Loucy (cell line): ENCODE measurements at regions not wholly inside any gene's neighbourhood (a gene's known extent, or its start where the extent isn't known, plus 50 kb on each side); places are given as distances from the start of the nearest gene placed in this dataset.

Source experiments
- H2AFZ ChIP-seq: fragments of 200-600 bp; sonication (generic); 2 replicates; pipeline ENCODE4 v1.6.0; 2016; ENCODE audit warnings: antibody characterized with exemption, mild to moderate bottlenecking, low read length, moderate library complexity
- H3F3A ChIP-seq: fragments of 200-600 bp; 2 replicates; pipeline ENCODE4 v1.6.0; 2016; ENCODE audit warnings: antibody characterized with exemption, low read depth, mild to moderate bottlenecking
- H3K27me3 ChIP-seq: fragments of 200-600 bp; sonication (generic); 2 replicates; pipeline ENCODE4 v1.6.1; 2014; ENCODE audit warnings: low read length, mild to moderate bottlenecking; ENCODE audit not compliant: insufficient read depth, poor library complexity, severe bottlenecking
- H3K36me3 ChIP-seq: fragments of 200-600 bp; sonication (generic); 2 replicates; pipeline ENCODE4 v1.6.1; 2016; ENCODE audit warnings: low read length; ENCODE audit not compliant: insufficient read depth
- H3K4me1 ChIP-seq: fragments of 200-600 bp; sonication (generic); 2 replicates; pipeline ENCODE4 v1.5.1; 2014; ENCODE audit warnings: low read length, mild to moderate bottlenecking; ENCODE audit not compliant: insufficient read depth, poor library complexity, severe bottlenecking
- H3K4me2 ChIP-seq: fragments of 200-600 bp; sonication (generic); 2 replicates; pipeline ENCODE4 v1.6.0; 2014; ENCODE audit warnings: antibody characterized with exemption, low read length, low read depth, mild to moderate bottlenecking; ENCODE audit not compliant: poor library complexity, severe bottlenecking
- H3K4me3 ChIP-seq: fragments of 200-600 bp; sonication (generic); 2 replicates; pipeline ENCODE4 v1.5.1; 2014; ENCODE audit warnings: low read length, mild to moderate bottlenecking, mixed read lengths; ENCODE audit not compliant: poor library complexity, severe bottlenecking
- H3K79me2 ChIP-seq: fragments of 200-600 bp; sonication (generic); 2 replicates; pipeline ENCODE4 v1.6.1; 2014; ENCODE audit warnings: low read length; ENCODE audit not compliant: insufficient read depth
- H3K9ac ChIP-seq: fragments of 200-600 bp; sonication (generic); 2 replicates; pipeline ENCODE4 v1.6.0; 2014; ENCODE audit warnings: mild to moderate bottlenecking, low read depth, low read length, moderate library complexity; ENCODE audit not compliant: poor library complexity, severe bottlenecking
- H3K9me2 ChIP-seq: fragments of 200-600 bp; sonication (generic); replicated peaks from 2 replicates; pipeline ENCODE4 v1.6.1; 2016; ENCODE audit warnings: low read depth, low read length, mixed read lengths
- H3K9me3 ChIP-seq: fragments of 200-600 bp; sonication (generic); 2 replicates; pipeline ENCODE4 v1.6.1; 2014; ENCODE audit warnings: mild to moderate bottlenecking, antibody characterized with exemption, low read length, low read depth; ENCODE audit not compliant: insufficient read depth
- H4K20me1 ChIP-seq: fragments of 200-600 bp; sonication (generic); 2 replicates; pipeline ENCODE4 v1.6.0; 2014; ENCODE audit warnings: antibody characterized with exemption, low read length, mild to moderate bottlenecking; ENCODE audit not compliant: insufficient read depth, poor library complexity, severe bottlenecking
- CTCF ChIP-seq: fragments of 200-600 bp; sonication (generic); conservative IDR thresholded peaks from 2 replicates; pipeline ENCODE4 v1.5.1; 2014; ENCODE audit warnings: mild to moderate bottlenecking, antibody characterized with exemption, low read length
- EZH2phosphoT487 ChIP-seq: fragments of 200-600 bp; IDR thresholded peaks from 2 replicates; pipeline ENCODE4 v1.6.1; 2018; ENCODE audit warnings: antibody characterized with exemption, mild to moderate bottlenecking, moderate library complexity, borderline replicate concordance

GRCh38 chr14:34097644-34098043 is 146.8 kb upstream of the EGLN3 start:
- no peak overlapping the region for H3K4me3 ChIP-seq
- H3K79me2 ChIP-seq = no peaks in the 10 kb centered on the region
- H3K4me1 ChIP-seq = no peaks in the 10 kb centered on the region
- no peaks in the 10 kb centered on the region for H3K27me3 ChIP-seq
- H4K20me1 ChIP-seq = no peaks in the 10 kb centered on the region
- H3F3A ChIP-seq = no peaks in the 10 kb centered on the region
- H3K9me3 ChIP-seq = no peaks in the 10 kb centered on the region
- H3K4me2 ChIP-seq = no peak overlapping the region
- H3K9ac ChIP-seq = no peak overlapping the region
- TF ChIP-seq EZH2phosphoT487 (no peak), CTCF (no peak)
- H3K9me2 ChIP-seq = no peaks in the 10 kb centered on the region
- no peaks in the 10 kb centered on the region for H3K36me3 ChIP-seq
- H2AFZ ChIP-seq = no peak overlapping the region

- Histone ChIP-seq H3K4me2 (no peak overlapping the region), H4K20me1 (no peaks in the 10 kb centered on the region)
These were observed 143.5 kb upstream of the EGLN3 start for GRCh38 chr14:34094384-34094783.

GRCh38 chr14:34093883-34094282 is 143.0 kb upstream of the EGLN3 start:
- no peak overlapping the region for H3K4me3 ChIP-seq
- no peak overlapping the region for H2AFZ ChIP-seq
- H3K4me1 ChIP-seq = no peaks in the 10 kb centered on the region
- no peaks in the 10 kb centered on the region for H3K9me3 ChIP-seq
- H3K4me2 ChIP-seq = no peak overlapping the region
- no peak for TF ChIP-seq EZH2phosphoT487
- no peak for TF ChIP-seq CTCF
- no peaks in the 10 kb centered on the region for H3K9me2 ChIP-seq
- H3K36me3 ChIP-seq = no peaks in the 10 kb centered on the region
- no peaks in the 10 kb centered on the region for H3K27me3 ChIP-seq
- H4K20me1 ChIP-seq = no peaks in the 10 kb centered on the region
- no peak overlapping the region for H3K9ac ChIP-seq
- H3F3A ChIP-seq = no peaks in the 10 kb centered on the region
- no peaks in the 10 kb centered on the region for H3K79me2 ChIP-seq

More at GRCh38 chr14:34094384-34094783, 143.5 kb upstream of the EGLN3 start:
- no peak overlapping the region for H3K4me3 ChIP-seq
- no peaks in the 10 kb centered on the region for H3K79me2 ChIP-seq
- no peak for TF ChIP-seq EZH2phosphoT487
- no peak for TF ChIP-seq CTCF
- H3K4me1 ChIP-seq = no peaks in the 10 kb centered on the region
- no peaks in the 10 kb centered on the region for H3K27me3 ChIP-seq
- no peak overlapping the region for H3K9ac ChIP-seq
- H2AFZ ChIP-seq = no peak overlapping the region
- H3K9me2 ChIP-seq = no peaks in the 10 kb centered on the region
- H3K36me3 ChIP-seq = no peaks in the 10 kb centered on the region
- no peaks in the 10 kb centered on the region for H3F3A ChIP-seq
- H3K9me3 ChIP-seq = no peaks in the 10 kb centered on the region
